DND-41 (cell line): ENCODE measurements at regions not wholly inside any gene's neighbourhood (a gene's known extent, or its start where the extent isn't known, plus 50 kb on each side); places are given as distances from the start of the nearest gene placed in this dataset.

Experiments
- ATAC-seq: fragments of 200-7000 bp; cut with Tn5 transposase; 3 replicates; pipeline ENCODE4 v1.9.1; 2021; ENCODE audit warnings: low read depth; ENCODE audit not compliant: insufficient read depth
- DNase-seq: peaks from one replicate; pipeline ENCODE4 v3.0.0-alpha.2; 2020
- H2AFZ ChIP-seq: 2 replicates; pipeline ENCODE4 v1.6.0; 2012; ENCODE audit warnings: low read depth, low read length
- H3K27ac ChIP-seq: 2 replicates; pipeline ENCODE4 v1.5.1; 2012; ENCODE audit warnings: low read length, inconsistent platforms
- H3K27me3 ChIP-seq: fragments of 200-600 bp; sonication (generic); 2 replicates; pipeline ENCODE4 v1.6.0; 2012; ENCODE audit warnings: low read length, mild to moderate bottlenecking, inconsistent platforms; ENCODE audit not compliant: insufficient read depth, poor library complexity
- H3K36me3 ChIP-seq: 2 replicates; pipeline ENCODE4 v1.5.1; 2012; ENCODE audit warnings: low read length, inconsistent platforms; ENCODE audit not compliant: insufficient read depth
- H3K4me1 ChIP-seq: 2 replicates; pipeline ENCODE4 v1.5.1; 2012; ENCODE audit warnings: mild to moderate bottlenecking, low read length; ENCODE audit not compliant: insufficient read depth
- H3K4me2 ChIP-seq: 2 replicates; pipeline ENCODE4 v1.6.0; 2012; ENCODE audit warnings: mild to moderate bottlenecking, moderate library complexity, low read length, inconsistent platforms; ENCODE audit not compliant: insufficient read depth
- H3K4me3 ChIP-seq, 2 experiments: fragments of 200-600 bp in 1 of 2; shearing (Covaris generic) in 1 of 2; 2 replicates each; pipeline ENCODE4 v1.5.1; 2012 to 2016; ENCODE audit warnings: inconsistent platforms in 2 of 2, low read length in 2 of 2, mild to moderate bottlenecking in 2 of 2, low read depth in 1 of 2, moderate library complexity in 1 of 2
- H3K79me2 ChIP-seq: 2 replicates; pipeline ENCODE4 v1.6.0; 2012; ENCODE audit warnings: low read length, inconsistent platforms; ENCODE audit not compliant: insufficient read depth
- H3K9ac ChIP-seq: 2 replicates; pipeline ENCODE4 v1.6.0; 2012; ENCODE audit warnings: low read depth, mild to moderate bottlenecking, inconsistent platforms, low read length, moderate library complexity
- H3K9me3 ChIP-seq: 2 replicates; pipeline ENCODE4 v1.5.1; 2012; ENCODE audit warnings: low read length, moderate library complexity, mild to moderate bottlenecking, inconsistent platforms; ENCODE audit not compliant: insufficient read depth, severe bottlenecking
- H4K20me1 ChIP-seq: 2 replicates; pipeline ENCODE4 v1.6.0; 2012; ENCODE audit warnings: low read length; ENCODE audit not compliant: insufficient read depth
- CTCF ChIP-seq: IDR thresholded peaks from 2 replicates; pipeline ENCODE4 v1.5.1; 2012; ENCODE audit warnings: borderline replicate concordance, low read length, moderate library complexity, mild to moderate bottlenecking; ENCODE audit not compliant: poor library complexity, severe bottlenecking; ENCODE audit errors: extremely low read depth
- EZH2 ChIP-seq: IDR thresholded peaks from 3 replicates; pipeline ENCODE4 v1.6.1; 2012; ENCODE audit warnings: borderline replicate concordance, low read depth, mild to moderate bottlenecking, moderate library complexity, low read length, inconsistent platforms; ENCODE audit not compliant: severe bottlenecking

GRCh38 chr7:125491137-125491536 lies 561.5 kb upstream of the POT1 start:
- H3K36me3 ChIP-seq: no peaks in the 10 kb centered on the region
- no peak overlapping the region for H3K4me3 ChIP-seq
- H3K27me3 ChIP-seq: no peaks in the 10 kb centered on the region
- H3K9me3 ChIP-seq: no peaks in the 10 kb centered on the region
- no peak for DNase-seq
- H3K27ac ChIP-seq: no peak overlapping the region
- H3K79me2 ChIP-seq: no peaks in the 10 kb centered on the region
- no peaks in the 10 kb centered on the region for H3K4me1 ChIP-seq
- no peak for ATAC-seq
- H4K20me1 ChIP-seq: no peaks in the 10 kb centered on the region
- no peak overlapping the region for H3K9ac ChIP-seq
- H2AFZ ChIP-seq: no peak overlapping the region
- H3K4me2 ChIP-seq: no peak overlapping the region
- TF ChIP-seq CTCF: no peak
- no peak for TF ChIP-seq EZH2

GRCh38 chr7:125490167-125490566 lies 560.5 kb upstream of the POT1 start:
- DNase-seq (no peak), ATAC-seq (no peak)
- Histone ChIP-seq H3K9ac (no peak overlapping the region), H3K27me3 (no peaks in the 10 kb centered on the region), H3K27ac (no peak overlapping the region), H3K36me3 (no peaks in the 10 kb centered on the region), H3K79me2 (no peaks in the 10 kb centered on the region), H3K4me2 (no peak overlapping the region), H2AFZ (no peak overlapping the region), H3K4me1 (no peaks in the 10 kb centered on the region), H3K9me3 (no peaks in the 10 kb centered on the region), H3K4me3 (no peak overlapping the region), H4K20me1 (no peaks in the 10 kb centered on the region)
- TF ChIP-seq EZH2: no peak

- ATAC-seq: no peak
- Histone ChIP-seq H3K4me2 (no peak overlapping the region), H2AFZ (no peak overlapping the region), H3K36me3 (no peaks in the 10 kb centered on the region), H3K27ac (no peak overlapping the region), H3K27me3 (no peaks in the 10 kb centered on the region), H3K9ac (no peak overlapping the region), H3K79me2 (no peaks in the 10 kb centered on the region), H3K9me3 (no peaks in the 10 kb centered on the region), H3K4me3 (no peak overlapping the region), H4K20me1 (no peaks in the 10 kb centered on the region), H3K4me1 (no peaks in the 10 kb centered on the region)
- TF ChIP-seq CTCF: no peak
- no peak for TF ChIP-seq EZH2
- DNase-seq: no peak
Observed at GRCh38 chr7:125485223-125485622, 555.6 kb upstream of the POT1 start.

- no peak overlapping the region for H3K9ac ChIP-seq
Observed at GRCh38 chr7:125484755-125485154, 555.1 kb upstream of the POT1 start.

More at GRCh38 chr7:125484755-125485154, 555.1 kb upstream of the POT1 start:
- H3K27ac ChIP-seq: no peak overlapping the region
- no peaks in the 10 kb centered on the region for H3K79me2 ChIP-seq
- no peaks in the 10 kb centered on the region for H4K20me1 ChIP-seq
- H3K27me3 ChIP-seq: no peaks in the 10 kb centered on the region
- no peak overlapping the region for H3K4me3 ChIP-seq
- no peaks in the 10 kb centered on the region for H3K9me3 ChIP-seq
- H3K36me3 ChIP-seq: no peaks in the 10 kb centered on the region
- ATAC-seq (no peak), DNase-seq (no peak)
- no peak for TF ChIP-seq EZH2
- no peak for TF ChIP-seq CTCF
- no peak overlapping the region for H2AFZ ChIP-seq
- no peak overlapping the region for H3K4me2 ChIP-seq
- no peaks in the 10 kb centered on the region for H3K4me1 ChIP-seq
